ENCODE measurements at regions not wholly inside any gene's neighbourhood (a gene's known extent, or its start where the extent isn't known, plus 50 kb on each side); places are given as distances from the start of the nearest gene placed in this dataset.
A peak's percentile ranks its signal among the peaks of the same experiment; 100 is the strongest.
"Not testable (repeated sequence)": the region's sequence is repeated elsewhere in the genome, so short reads cannot be mapped to it uniquely, and the experiment has no call there.

GRCh38 chr10:38209332-38209731 is 115.2 kb downstream of the ZNF37A start:
- DNase-seq (ENCODE audit: low read depth), result no peak
- H3K4me3 ChIP-seq (ENCODE audit: low read depth, low read length), result no peak overlapping the region
- no peak for TF ChIP-seq CTCF (IDR thresholded peaks at IDR 0.05; ENCODE audit: insufficient read depth, low read length)

GRCh38 chr10:38209748-38210147 is 115.6 kb downstream of the ZNF37A start:
- not testable (repeated sequence) for H3K4me3 ChIP-seq (ENCODE audit: low read depth, low read length)

GRCh38 chr10:38212460-38212859 is 118.3 kb downstream of the ZNF37A start:
- DNase-seq (ENCODE audit: low read depth), result no peak
- no peak for TF ChIP-seq CTCF (IDR thresholded peaks at IDR 0.05; ENCODE audit: insufficient read depth, low read length)
- no peak overlapping the region for H3K4me3 ChIP-seq (ENCODE audit: low read depth, low read length)

More at GRCh38 chr10:38209748-38210147, 115.6 kb downstream of the ZNF37A start:
- not testable (repeated sequence) for DNase-seq (ENCODE audit: low read depth)

- no peak overlapping the region for H3K4me3 ChIP-seq (ENCODE audit: low read depth, low read length)
- no peak for TF ChIP-seq CTCF (IDR thresholded peaks at IDR 0.05; ENCODE audit: insufficient read depth, low read length)
- DNase-seq (ENCODE audit: low read depth), result no peak
Observed at GRCh38 chr10:38226385-38226784, 132.2 kb downstream of the ZNF37A start.

GRCh38 chr10:38228394-38228793 is 134.3 kb downstream of the ZNF37A start:
- DNase-seq (ENCODE audit: low read depth), result no peak
- no peak for TF ChIP-seq CTCF (IDR thresholded peaks at IDR 0.05; ENCODE audit: insufficient read depth, low read length)
- no peak overlapping the region for H3K4me3 ChIP-seq (ENCODE audit: low read depth, low read length)

- DNase-seq (ENCODE audit: low read depth); H3K4me3 ChIP-seq (ENCODE audit: low read depth, low read length): not testable (repeated sequence)
Observed at GRCh38 chr10:38238479-38238878, 144.3 kb downstream of the ZNF37A start.

GRCh38 chr10:38242061-38242649 is 148.0 kb downstream of the ZNF37A start:
- not testable (repeated sequence) for H3K4me3 ChIP-seq (ENCODE audit: low read depth, low read length)
- DNase-seq (ENCODE audit: low read depth), result peak; percentile 29

GRCh38 chr10:38248113-38248512 is 154.0 kb downstream of the ZNF37A start:
- not testable (repeated sequence) for DNase-seq (ENCODE audit: low read depth); H3K4me3 ChIP-seq (ENCODE audit: low read depth, low read length)

- not testable (repeated sequence) for DNase-seq (ENCODE audit: low read depth)
Observed at GRCh38 chr10:38252551-38252950, 158.4 kb downstream of the ZNF37A start.

GRCh38 chr10:38267555-38267954 is 173.4 kb downstream of the ZNF37A start:
- not testable (repeated sequence) for DNase-seq (ENCODE audit: low read depth); H3K4me3 ChIP-seq (ENCODE audit: low read depth, low read length)

More at GRCh38 chr10:38252551-38252950, 158.4 kb downstream of the ZNF37A start:
- H3K4me3 ChIP-seq (ENCODE audit: low read depth, low read length), result not testable (repeated sequence)

- H3K4me3 ChIP-seq (ENCODE audit: low read depth, low read length); DNase-seq (ENCODE audit: low read depth): not testable (repeated sequence)
Observed at GRCh38 chr10:38271031-38271430, 176.9 kb downstream of the ZNF37A start.

GRCh38 chr10:38274879-38275278 is 180.7 kb downstream of the ZNF37A start:
- not testable (repeated sequence) for DNase-seq (ENCODE audit: low read depth); H3K4me3 ChIP-seq (ENCODE audit: low read depth, low read length)

GRCh38 chr10:38292560-38292959 is 198.4 kb downstream of the ZNF37A start:
- H3K4me3 ChIP-seq (ENCODE audit: low read depth, low read length); DNase-seq (ENCODE audit: low read depth): not testable (repeated sequence)

GRCh38 chr10:38310111-38310510 is 216.0 kb downstream of the ZNF37A start:
- not testable (repeated sequence) for H3K4me3 ChIP-seq (ENCODE audit: low read depth, low read length); DNase-seq (ENCODE audit: low read depth)
